Heart right ventricle (tissue), 16 donors: ENCODE measurements at regions not wholly inside any gene's neighbourhood (a gene's known extent, or its start where the extent isn't known, plus 50 kb on each side); places are given as distances from the start of the nearest gene placed in this dataset.

Source experiments
- ATAC-seq, 8 donors: fragments of 200-7000 bp; cut with Tn5 transposase; one replicate each; pipeline ENCODE4 v1.9.1; 2020; ENCODE audit warnings: mild to moderate bottlenecking in 8 of 8, moderate library complexity in 8 of 8, moderate number of reproducible peaks in 1 of 8
- DNase-seq, 2 donors: peaks; one replicate each; pipeline ENCODE4 v3.0.0-alpha.2; 2020
- H3K27ac ChIP-seq, 10 donors: fragments of 200-600 bp; sonication (generic) in 2 of 10; one replicate each; pipeline versions ENCODE4 v1.5.0 to v1.8.0; 2020 to 2022; ENCODE audit warnings: mild to moderate bottlenecking in 3 of 10
- H3K27me3 ChIP-seq, 7 donors: fragments of 200-600 bp; one replicate each; pipeline ENCODE4 v1.8.0; 2021 to 2022; ENCODE audit warnings: mild to moderate bottlenecking in 2 of 7
- H3K36me3 ChIP-seq, 9 donors: fragments of 200-600 bp; sonication (generic) in 1 of 9; one replicate each; pipeline versions ENCODE4 v1.5.0 to v1.8.0; 2020 to 2022; ENCODE audit warnings: mild to moderate bottlenecking in 2 of 9
- H3K4me1 ChIP-seq, 9 donors: fragments of 200-600 bp; sonication (generic) in 1 of 9; one replicate each; pipeline versions ENCODE4 v1.5.0 to v1.8.0; 2020 to 2022; ENCODE audit warnings: mild to moderate bottlenecking in 4 of 9
- H3K4me3 ChIP-seq, 10 donors: fragments of 200-600 bp; sonication (generic) in 2 of 10; one replicate each; pipeline versions ENCODE4 v1.5.0 to v1.8.0; 2020 to 2022; ENCODE audit warnings: mild to moderate bottlenecking in 7 of 10, moderate library complexity in 2 of 10
- H3K9me3 ChIP-seq, 11 donors: fragments of 200-600 bp in 10 of 11; sonication (generic) in 2 of 11; one replicate each; pipeline versions ENCODE4 v1.5.0 to v1.8.0; 2013 to 2022; ENCODE audit warnings: mild to moderate bottlenecking in 2 of 11, control low read depth in 1 of 11, moderate library complexity in 1 of 11
- WGBS, 2 donors: extraction: QIAGEN DNeasy Blood & Tissue Kit; methylation state at CpG; one replicate each; pipeline ENCODE4 v1.1.7; 2013; ENCODE audit warnings: inconsistent platforms in 1 of 2; 5-methylcytosine and 5-hydroxymethylcytosine counted together
- intact Hi-C, 10 donors: fragments of 100-400 bp; cut with DNase I; formaldehyde crosslinking; loops; one replicate each; pipeline versions ENCODE4 v1.11.1 to v1.14.2; 2022
- TF ChIP-seq, protein P1 (sequence below), 9 donors: fragments of 200-600 bp; sonication (generic) in 2 of 9; IDR thresholded peaks; one replicate each; pipeline versions ENCODE4 v1.5.0 to v1.8.0; 2021 to 2022; ENCODE audit warnings: antibody characterized with exemption in 9 of 9, mild to moderate bottlenecking in 5 of 9, moderate library complexity in 1 of 9
- donor health status: Arrhythmogenic right ventricular cardiomyopathy.
- donor health status: ischemic (EF 13 %, LVEDD 7.1; RV severe dilation, severe dysfunction).
- donor health status: healthy with polysubstance abuse.
- donor health status: DM: no; HTN: yes; CAD: no.
- donor health status: DM: no; HTN: no; CAD: no.
- donor health status: ischemic (EF 25% LVEDD 6.9; RV normal size, moderate dysfunction).
- donor health status: ischemic (EF 25% LVEDD 5.7; RV mildly dilated, moderate dysfunction).
- donor health status: healthy.
- donor health status: DM: yes; HTN: yes; CAD: no.
- donor health status: Ischemic cardiomyopathy.
- donor health status: ischemic (EF 35%, LVEDD 5.7; RV mildly dilated, moderate dysfunction).
- donor health status: nonischemic (EF 11% LVEDD 7.7; RV severe dilation, severe dysfunction).
- donor health status: DM: yes; HTN: yes; CAD: no.
- donor health status: PGD.
- donor health status: ischemic (EF 29% LVEDD 5.4; RV normal size, mild dysfunction).
- donor health status: nonischemic (EF 23%, LVEDD 6.1; RV moderate dilation, normal function).

DNA sequence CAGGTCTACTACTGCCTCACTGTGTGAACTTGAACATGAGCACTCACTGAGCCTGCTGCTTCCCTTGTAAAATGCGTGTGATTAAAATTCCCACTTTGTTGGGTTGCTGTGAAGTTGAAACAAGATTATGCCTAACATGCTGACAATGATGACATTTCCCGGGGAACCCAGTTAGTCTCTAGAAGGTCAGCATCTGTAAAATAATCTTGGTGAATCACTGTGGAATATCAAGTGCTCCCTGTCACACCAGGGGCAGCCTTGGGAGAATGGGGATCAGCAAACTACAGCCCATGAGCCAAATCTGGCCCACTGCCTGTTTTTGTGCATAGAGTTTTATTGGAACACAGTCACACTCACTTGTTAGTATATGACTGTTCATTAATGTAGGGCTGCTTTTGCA lies 335.2 kb downstream of the MIAT start:
- H3K27ac ChIP-seq, result no peak overlapping the region
- ATAC-seq, result no peak
- H3K36me3 ChIP-seq, result no peaks in the 10 kb centered on the region
- H3K9me3 ChIP-seq, result no peaks in the 10 kb centered on the region
- H3K27me3 ChIP-seq, result peaks cover 0 to 9% (median 0%) of the 10 kb centered on the region in 7 donors
- H3K4me3 ChIP-seq, result no peak overlapping the region
- no peak for DNase-seq
- H3K4me1 ChIP-seq, result no peaks in the 10 kb centered on the region
- WGBS, 2 donors, result 61 to 73% methylated on average over 2 of the region's 2 CpGs
- TF ChIP-seq, protein P1, sequence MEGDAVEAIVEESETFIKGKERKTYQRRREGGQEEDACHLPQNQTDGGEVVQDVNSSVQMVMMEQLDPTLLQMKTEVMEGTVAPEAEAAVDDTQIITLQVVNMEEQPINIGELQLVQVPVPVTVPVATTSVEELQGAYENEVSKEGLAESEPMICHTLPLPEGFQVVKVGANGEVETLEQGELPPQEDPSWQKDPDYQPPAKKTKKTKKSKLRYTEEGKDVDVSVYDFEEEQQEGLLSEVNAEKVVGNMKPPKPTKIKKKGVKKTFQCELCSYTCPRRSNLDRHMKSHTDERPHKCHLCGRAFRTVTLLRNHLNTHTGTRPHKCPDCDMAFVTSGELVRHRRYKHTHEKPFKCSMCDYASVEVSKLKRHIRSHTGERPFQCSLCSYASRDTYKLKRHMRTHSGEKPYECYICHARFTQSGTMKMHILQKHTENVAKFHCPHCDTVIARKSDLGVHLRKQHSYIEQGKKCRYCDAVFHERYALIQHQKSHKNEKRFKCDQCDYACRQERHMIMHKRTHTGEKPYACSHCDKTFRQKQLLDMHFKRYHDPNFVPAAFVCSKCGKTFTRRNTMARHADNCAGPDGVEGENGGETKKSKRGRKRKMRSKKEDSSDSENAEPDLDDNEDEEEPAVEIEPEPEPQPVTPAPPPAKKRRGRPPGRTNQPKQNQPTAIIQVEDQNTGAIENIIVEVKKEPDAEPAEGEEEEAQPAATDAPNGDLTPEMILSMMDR (IDR thresholded peaks at IDR 0.05), result no peak
- intact Hi-C loops, result no loop called here

DNA sequence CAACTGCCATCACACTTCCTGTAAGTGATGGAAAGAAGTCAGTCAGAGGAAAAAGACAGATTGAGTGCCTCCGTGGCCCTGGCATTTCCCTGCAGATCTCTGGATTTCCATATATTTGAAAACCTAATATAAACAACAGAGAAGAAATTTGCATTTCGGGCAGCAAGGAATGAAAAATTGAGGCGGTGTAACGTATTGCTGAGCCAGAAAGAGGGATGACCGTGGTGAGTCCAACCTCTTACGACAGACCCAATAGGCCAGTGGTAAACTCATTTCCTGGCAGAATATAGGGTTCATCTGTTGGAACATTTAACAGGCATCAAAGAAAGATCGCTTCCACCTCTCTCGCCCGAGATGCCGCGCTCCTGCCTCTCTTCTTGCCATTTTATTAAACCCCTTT lies 336.5 kb downstream of the MIAT start:
- Histone ChIP-seq H3K27ac (no peak overlapping the region), H3K9me3 (no peaks in the 10 kb centered on the region), H3K36me3 (no peaks in the 10 kb centered on the region), H3K4me1 (no peaks in the 10 kb centered on the region), H3K27me3 (peaks cover 0 to 9% (median 2%) of the 10 kb centered on the region in 7 donors), H3K4me3 (no peak overlapping the region)
- TF ChIP-seq, protein P1 (IDR thresholded peaks at IDR 0.05), result no peak
- ATAC-seq (no peak), DNase-seq (no peak)
- 84 to 86% methylated on average over 11 of the region's 11 CpGs for WGBS, 2 donors
- intact Hi-C loops, result no loop called here

DNA sequence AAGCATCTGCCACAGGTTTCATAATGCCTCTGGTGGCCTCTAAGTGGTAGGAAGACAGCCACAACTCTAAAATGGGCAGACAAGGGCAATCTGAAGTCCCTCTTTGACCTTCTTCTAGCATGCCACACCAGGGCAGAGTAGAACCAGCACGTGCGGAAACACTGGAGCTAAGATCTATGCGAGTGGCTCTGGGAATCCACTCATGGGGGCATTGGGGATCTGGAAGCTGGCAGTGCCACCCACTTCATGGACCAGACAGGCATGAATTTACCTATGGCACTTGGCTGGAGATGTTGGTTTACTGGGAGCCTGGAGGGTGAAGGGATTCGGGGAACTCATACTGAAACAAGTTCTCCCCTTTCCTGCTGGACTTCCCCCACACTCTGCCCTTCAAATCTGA lies 337.4 kb downstream of the MIAT start:
- no peak overlapping the region for H3K27ac ChIP-seq
- H3K27me3 ChIP-seq, result peaks cover 0 to 9% (median 2%) of the 10 kb centered on the region in 7 donors
- DNase-seq, result no peak
- no peaks in the 10 kb centered on the region for H3K4me1 ChIP-seq
- no peak for ATAC-seq
- TF ChIP-seq, protein P1 (IDR thresholded peaks at IDR 0.05), result no peak
- no peaks in the 10 kb centered on the region for H3K36me3 ChIP-seq
- H3K9me3 ChIP-seq, result no peaks in the 10 kb centered on the region
- WGBS, 2 donors, result 86 to 88% methylated on average over 4 of the region's 4 CpGs
- H3K4me3 ChIP-seq, result no peak overlapping the region
- intact Hi-C loops, result no loop called here

DNA sequence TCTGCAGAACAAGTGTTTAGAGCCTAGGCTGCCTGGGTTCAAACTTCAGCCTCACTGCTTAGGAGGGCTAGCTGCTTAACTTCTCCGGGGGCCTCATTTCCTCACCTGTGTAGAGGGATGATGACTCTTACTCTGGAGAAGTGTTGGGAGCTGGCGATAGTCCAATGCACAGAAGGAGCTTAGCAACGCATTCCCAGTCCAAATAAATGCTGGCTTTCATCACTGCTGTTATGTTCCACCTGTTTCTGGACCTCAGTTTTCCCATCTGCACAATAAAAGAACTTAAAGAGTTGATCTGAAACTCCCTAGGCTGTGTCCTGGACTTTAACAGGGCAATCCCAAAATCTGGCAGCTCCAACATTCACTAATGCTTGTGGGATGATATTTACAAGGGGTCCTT lies 337.8 kb downstream of the MIAT start:
- Histone ChIP-seq H3K4me1 (no peaks in the 10 kb centered on the region), H3K4me3 (no peak overlapping the region), H3K27me3 (peaks cover 0 to 9% (median 2%) of the 10 kb centered on the region in 7 donors), H3K27ac (no peak overlapping the region), H3K9me3 (no peaks in the 10 kb centered on the region), H3K36me3 (no peaks in the 10 kb centered on the region)
- DNase-seq, result peak in 1 of 2 donors; percentile 9
- 45 to 48% methylated on average over 3 of the region's 3 CpGs for WGBS, 2 donors
- TF ChIP-seq, protein P1 (IDR thresholded peaks at IDR 0.05), result no peak
- no peak for ATAC-seq
- intact Hi-C loops, result no loop called here
